ENCODE measurements at regions not wholly inside any gene's neighbourhood (a gene's known extent, or its start where the extent isn't known, plus 50 kb on each side); places are given as distances from the start of the nearest gene placed in this dataset.

- no peak for TF ChIP-seq CTCF (conservative IDR thresholded peaks at IDR 0.05; ENCODE audit: low read depth, low read length)
- TF ChIP-seq EZH2 (IDR thresholded peaks at IDR 0.05; ENCODE audit: borderline replicate concordance, low read depth, low read length, poor library complexity, severe bottlenecking) = no peak
Observed at GRCh38 chr22:44633647-44634046, 68.4 kb upstream of the PRR5 start.

Measured in A673 (cell line).